ENCODE measurements at regions not wholly inside any gene's neighbourhood (a gene's known extent, or its start where the extent isn't known, plus 50 kb on each side); places are given as distances from the start of the nearest gene placed in this dataset.

DNA sequence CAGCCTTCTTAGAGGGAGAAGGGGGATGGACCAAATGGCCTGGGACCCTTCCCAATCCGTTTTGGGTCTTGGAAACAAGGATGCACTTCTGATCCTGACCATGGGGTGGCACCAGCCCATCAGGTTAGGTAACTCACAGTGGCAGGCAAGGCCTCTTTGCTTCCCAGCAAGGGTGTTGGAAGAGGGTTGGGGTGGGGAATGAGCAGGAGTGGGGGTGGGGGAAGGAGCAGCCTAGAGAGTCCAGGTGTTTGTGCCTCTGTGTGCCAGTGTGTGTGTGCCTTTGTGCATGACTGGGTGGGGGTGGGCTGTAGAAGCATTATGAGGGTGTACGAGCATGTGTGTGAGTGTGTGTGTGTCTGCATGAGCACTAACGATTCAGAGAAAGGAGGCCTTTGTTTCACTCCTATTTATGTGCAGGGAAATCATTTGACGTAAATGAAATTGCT is 213.1 kb downstream of the INSC start:
- TF ChIP-seq TARDBP (IDR thresholded peaks at IDR 0.05), result no peak
- TF ChIP-seq POLR2AphosphoS2 (IDR thresholded peaks at IDR 0.05; ENCODE audit: low read length), result no peak
- TF ChIP-seq XRCC4 (IDR thresholded peaks at IDR 0.05; ENCODE audit: extremely low read depth, insufficient read depth, insufficient read length), result no peak
- TF ChIP-seq NFATC3 (IDR thresholded peaks at IDR 0.05), result no peak
- no peak for TF ChIP-seq GTF2A2 (tag; IDR thresholded peaks at IDR 0.05)
- TF ChIP-seq POLR2AphosphoS5 (IDR thresholded peaks at IDR 0.05; ENCODE audit: control insufficient read depth, insufficient read depth, low read depth, low read length), result no peak
- no peak for TF ChIP-seq MTA2 (IDR thresholded peaks at IDR 0.05; ENCODE audit: low read depth)
- TF ChIP-seq, protein P1, sequence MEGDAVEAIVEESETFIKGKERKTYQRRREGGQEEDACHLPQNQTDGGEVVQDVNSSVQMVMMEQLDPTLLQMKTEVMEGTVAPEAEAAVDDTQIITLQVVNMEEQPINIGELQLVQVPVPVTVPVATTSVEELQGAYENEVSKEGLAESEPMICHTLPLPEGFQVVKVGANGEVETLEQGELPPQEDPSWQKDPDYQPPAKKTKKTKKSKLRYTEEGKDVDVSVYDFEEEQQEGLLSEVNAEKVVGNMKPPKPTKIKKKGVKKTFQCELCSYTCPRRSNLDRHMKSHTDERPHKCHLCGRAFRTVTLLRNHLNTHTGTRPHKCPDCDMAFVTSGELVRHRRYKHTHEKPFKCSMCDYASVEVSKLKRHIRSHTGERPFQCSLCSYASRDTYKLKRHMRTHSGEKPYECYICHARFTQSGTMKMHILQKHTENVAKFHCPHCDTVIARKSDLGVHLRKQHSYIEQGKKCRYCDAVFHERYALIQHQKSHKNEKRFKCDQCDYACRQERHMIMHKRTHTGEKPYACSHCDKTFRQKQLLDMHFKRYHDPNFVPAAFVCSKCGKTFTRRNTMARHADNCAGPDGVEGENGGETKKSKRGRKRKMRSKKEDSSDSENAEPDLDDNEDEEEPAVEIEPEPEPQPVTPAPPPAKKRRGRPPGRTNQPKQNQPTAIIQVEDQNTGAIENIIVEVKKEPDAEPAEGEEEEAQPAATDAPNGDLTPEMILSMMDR (IDR thresholded peaks at IDR 0.05 in 2 of 3, conservative IDR thresholded peaks at IDR 0.05 in 1 of 3; ENCODE audit: insufficient read depth in 2 of 3, low read depth in 1 of 3, low read length in 3 of 3), result peak; percentile 63 to 71 (median 70)
- TF ChIP-seq, protein P2, sequence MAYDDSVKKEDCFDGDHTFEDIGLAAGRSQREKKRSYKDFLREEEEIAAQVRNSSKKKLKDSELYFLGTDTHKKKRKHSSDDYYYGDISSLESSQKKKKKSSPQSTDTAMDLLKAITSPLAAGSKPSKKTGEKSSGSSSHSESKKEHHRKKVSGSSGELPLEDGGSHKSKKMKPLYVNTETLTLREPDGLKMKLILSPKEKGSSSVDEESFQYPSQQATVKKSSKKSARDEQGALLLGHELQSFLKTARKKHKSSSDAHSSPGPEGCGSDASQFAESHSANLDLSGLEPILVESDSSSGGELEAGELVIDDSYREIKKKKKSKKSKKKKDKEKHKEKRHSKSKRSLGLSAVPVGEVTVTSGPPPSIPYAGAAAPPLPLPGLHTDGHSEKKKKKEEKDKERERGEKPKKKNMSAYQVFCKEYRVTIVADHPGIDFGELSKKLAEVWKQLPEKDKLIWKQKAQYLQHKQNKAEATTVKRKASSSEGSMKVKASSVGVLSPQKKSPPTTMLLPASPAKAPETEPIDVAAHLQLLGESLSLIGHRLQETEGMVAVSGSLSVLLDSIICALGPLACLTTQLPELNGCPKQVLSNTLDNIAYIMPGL (CRISPR knock-in tag; IDR thresholded peaks at IDR 0.05), result no peak
- TF ChIP-seq POLR2A (conservative IDR thresholded peaks at IDR 0.05), result no peak
